Spleen (tissue), 11 donors: ENCODE measurements at regions not wholly inside any gene's neighbourhood (a gene's known extent, or its start where the extent isn't known, plus 50 kb on each side); places are given as distances from the start of the nearest gene placed in this dataset.

Experiments used
- DNase-seq: peaks from one replicate; pipeline ENCODE4 v3.0.0-alpha.2; 2020
- H3K27ac ChIP-seq, 8 donors: fragments of 200-600 bp; sonication (generic) in 7 of 8; 1 replicate in 4 of 8; 2 replicates in 4 of 8; pipeline versions ENCODE4 v1.5.0 to v1.8.0; 2016 to 2021; ENCODE audit warnings: inconsistent platforms in 4 of 8, mild to moderate bottlenecking in 4 of 8, moderate library complexity in 1 of 8
- H3K27me3 ChIP-seq, 7 donors: fragments of 200-600 bp; sonication (generic) in 6 of 7; replicated peaks in 1 of 7; 1 replicate in 4 of 7; 2 replicates in 3 of 7; pipeline versions ENCODE4 v1.5.0 to v1.8.0; 2016 to 2021; ENCODE audit warnings: inconsistent platforms in 3 of 7, mild to moderate bottlenecking in 1 of 7
- H3K36me3 ChIP-seq, 6 donors: fragments of 200-600 bp; sonication (generic) in 5 of 6; 1 replicate in 4 of 6; 2 replicates in 2 of 6; pipeline versions ENCODE4 v1.5.0 to v1.8.0; 2016 to 2021; ENCODE audit warnings: inconsistent platforms in 2 of 6
- H3K4me1 ChIP-seq, 6 donors: fragments of 200-600 bp; sonication (generic) in 5 of 6; 1 replicate in 3 of 6; 2 replicates in 3 of 6; pipeline versions ENCODE4 v1.5.0 to v1.8.0; 2016 to 2021; ENCODE audit warnings: inconsistent platforms in 3 of 6
- H3K4me3 ChIP-seq, 8 donors: fragments of 200-600 bp; sonication (generic) in 7 of 8; 1 replicate in 4 of 8; 2 replicates in 4 of 8; pipeline versions ENCODE4 v1.5.0 to v1.8.0; 2016 to 2021; ENCODE audit warnings: inconsistent platforms in 4 of 8, mild to moderate bottlenecking in 4 of 8, moderate library complexity in 2 of 8
- H3K9me3 ChIP-seq, 8 donors: fragments of 200-600 bp; sonication (generic) in 7 of 8; 1 replicate in 4 of 8; 2 replicates in 4 of 8; pipeline versions ENCODE4 v1.5.0 to v1.8.0; 2016 to 2021; ENCODE audit warnings: inconsistent platforms in 4 of 8
- CTCF ChIP-seq, 11 experiments: fragments of 200-600 bp in 7 of 11; fragments of 450-650 bp in 4 of 11; sonication (generic) in 4 of 11; IDR thresholded peaks in 8 of 11; conservative IDR thresholded peaks in 3 of 11; 1 replicate in 7 of 11; 2 replicates in 4 of 11; pipeline versions ENCODE4 v1.4.0 to v1.8.0; 2016 to 2021; ENCODE audit warnings: antibody characterized with exemption in 11 of 11, inconsistent platforms in 4 of 11, mild to moderate bottlenecking in 1 of 11
- POLR2A ChIP-seq, 3 donors: fragments of 450-650 bp; IDR thresholded peaks; one replicate each; pipeline ENCODE4 v1.5.1; 2017; ENCODE audit warnings: antibody characterized with exemption in 3 of 3, mild to moderate bottlenecking in 1 of 3
- POLR2AphosphoS5 ChIP-seq, 3 donors: sonication (generic); formaldehyde crosslinking; IDR thresholded peaks; one replicate each; pipeline ENCODE4 v1.5.1; 2017; ENCODE audit warnings: antibody characterized with exemption in 3 of 3
- WGBS, 5 donors: extraction: QIAGEN DNeasy Blood & Tissue Kit in 3 of 5; methylation state at CpG; one replicate each; pipeline versions ENCODE4 v1.1.5 to v1.1.7; 2013 to 2018; 5-methylcytosine and 5-hydroxymethylcytosine counted together
- intact Hi-C: fragments of 100-400 bp; cut with DNase I; formaldehyde crosslinking; loops from one replicate; pipeline ENCODE4 v1.15.0; 2023; ENCODE audit warnings: low total_unique reads
- donor health status: healthy with polysubstance abuse.
- donor health status: DM: no; HTN: no; CAD: no; lungs with moderate emphysema.
- donor health status: DM: no; HTN: no; CAD: no.
- donor health status: Bipolar disorder and iron deficiency.
- donor health status: healthy.
- donor health status: DM: no; HTN: no; CAD: no.
- donor health status: DM: yes; HTN: yes; CAD: no.

- DNase-seq = no peak
- no peaks in the 10 kb centered on the region for H3K36me3 ChIP-seq
- intact Hi-C loops = no loop called here
- WGBS, 5 donors = 70 to 80% (median 73%) methylated on average over 7 of the region's 7 CpGs
- no peak overlapping the region for H3K27ac ChIP-seq
- no peaks in the 10 kb centered on the region for H3K4me1 ChIP-seq
- no peaks in the 10 kb centered on the region for H3K27me3 ChIP-seq
- H3K9me3 ChIP-seq = peaks cover 0 to 52% (median 37%) of the 10 kb centered on the region in 8 donors
- no peak overlapping the region for H3K4me3 ChIP-seq
- TF ChIP-seq POLR2AphosphoS5 (IDR thresholded peaks at IDR 0.05) = no peak
- no peak for TF ChIP-seq CTCF (IDR thresholded peaks at IDR 0.05 in 8 of 11, conservative IDR thresholded peaks at IDR 0.05 in 3 of 11)
- no peak for TF ChIP-seq POLR2A (IDR thresholded peaks at IDR 0.05)
Measured at GRCh38 chr3:163328680-163329079, 1749.6 kb downstream of the SI start.

GRCh38 chr3:163327086-163327485, 1751.2 kb downstream of the SI start:
- no peak for TF ChIP-seq CTCF (IDR thresholded peaks at IDR 0.05 in 8 of 11, conservative IDR thresholded peaks at IDR 0.05 in 3 of 11)
- TF ChIP-seq POLR2AphosphoS5 (IDR thresholded peaks at IDR 0.05) = no peak
- TF ChIP-seq POLR2A (IDR thresholded peaks at IDR 0.05) = no peak
- WGBS, 5 donors = 44 to 65% (median 51%) methylated on average over 2 of the region's 2 CpGs
- H3K9me3 ChIP-seq = peaks cover 0 to 63% (median 44%) of the 10 kb centered on the region in 8 donors
- H3K27me3 ChIP-seq = no peaks in the 10 kb centered on the region
- intact Hi-C loops = no loop called here
- no peak overlapping the region for H3K4me3 ChIP-seq
- no peaks in the 10 kb centered on the region for H3K4me1 ChIP-seq
- no peak for DNase-seq
- no peak overlapping the region for H3K27ac ChIP-seq
- no peaks in the 10 kb centered on the region for H3K36me3 ChIP-seq

- no peaks in the 10 kb centered on the region for H3K36me3 ChIP-seq
- H3K4me1 ChIP-seq = no peaks in the 10 kb centered on the region
- peaks cover 0 to 42% (median 11%) of the 10 kb centered on the region in 8 donors for H3K9me3 ChIP-seq
- no peak for DNase-seq
- no peak overlapping the region for H3K27ac ChIP-seq
- no peaks in the 10 kb centered on the region for H3K27me3 ChIP-seq
- H3K4me3 ChIP-seq = no peak overlapping the region
- intact Hi-C loops = no loop called here
- TF ChIP-seq CTCF (IDR thresholded peaks at IDR 0.05 in 8 of 11, conservative IDR thresholded peaks at IDR 0.05 in 3 of 11) = no peak
Measured at GRCh38 chr3:163315786-163316185, 1762.5 kb downstream of the SI start.

GRCh38 chr3:163306405-163306804, 1771.9 kb downstream of the SI start:
- no peak overlapping the region for H3K4me3 ChIP-seq
- no peaks in the 10 kb centered on the region for H3K27me3 ChIP-seq
- WGBS, 5 donors = 87 to 98% (median 90%) methylated on average over 2 of the region's 2 CpGs
- TF ChIP-seq POLR2A (IDR thresholded peaks at IDR 0.05) (no peak), POLR2AphosphoS5 (IDR thresholded peaks at IDR 0.05) (no peak), CTCF (IDR thresholded peaks at IDR 0.05 in 8 of 11, conservative IDR thresholded peaks at IDR 0.05 in 3 of 11) (no peak)
- H3K36me3 ChIP-seq = no peaks in the 10 kb centered on the region
- H3K27ac ChIP-seq = no peak overlapping the region
- H3K9me3 ChIP-seq = peaks cover 3 to 64% (median 53%) of the 10 kb centered on the region in 8 donors
- intact Hi-C loops = no loop called here
- H3K4me1 ChIP-seq = no peaks in the 10 kb centered on the region
- no peak for DNase-seq
